Activated CD8-positive, alpha-beta memory T cell treated with anti-CD3 and anti-CD28 coated beads, Interleukin-2, amount 50 U/mL, for 1 hour (primary cell): ENCODE measurements at regions not wholly inside any gene's neighbourhood (a gene's known extent, or its start where the extent isn't known, plus 50 kb on each side); places are given as distances from the start of the nearest gene placed in this dataset.

Source experiments
- DNase-seq: peaks from one replicate; pipeline ENCODE4 v3.0.0-alpha.2; 2020; ENCODE audit errors: extremely low read depth

DNA sequence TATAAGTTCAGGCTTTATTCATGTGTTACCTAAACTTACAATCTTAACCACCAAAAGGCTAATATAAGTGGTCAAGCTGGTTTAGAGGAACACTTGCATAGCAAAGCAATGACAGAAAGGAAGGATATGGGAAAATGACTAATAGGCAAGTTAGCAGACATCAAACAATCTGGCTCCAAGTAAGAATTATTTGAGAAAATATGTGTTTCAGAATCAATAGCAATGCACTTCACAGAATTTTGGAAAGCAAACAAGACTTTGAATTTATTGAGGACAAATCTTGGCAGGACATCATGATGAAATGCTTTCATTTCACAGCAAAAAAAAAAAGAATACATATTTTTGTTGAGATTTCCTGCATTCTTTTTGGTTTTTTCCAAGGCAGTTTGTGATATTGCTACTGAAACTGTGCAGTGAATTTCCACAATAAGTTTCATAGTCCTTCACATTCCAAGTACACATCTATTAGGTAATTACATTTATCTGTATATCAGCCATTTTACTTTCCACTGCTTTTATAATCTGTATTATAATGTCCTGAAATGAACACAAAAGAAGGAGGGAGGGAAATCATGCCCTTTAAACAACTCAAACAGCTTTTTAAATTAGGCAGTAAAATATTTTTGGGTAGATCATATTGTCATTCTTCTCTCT lies 417.9 kb downstream of the NR2F1-AS1 start:
- no peak for DNase-seq

DNA sequence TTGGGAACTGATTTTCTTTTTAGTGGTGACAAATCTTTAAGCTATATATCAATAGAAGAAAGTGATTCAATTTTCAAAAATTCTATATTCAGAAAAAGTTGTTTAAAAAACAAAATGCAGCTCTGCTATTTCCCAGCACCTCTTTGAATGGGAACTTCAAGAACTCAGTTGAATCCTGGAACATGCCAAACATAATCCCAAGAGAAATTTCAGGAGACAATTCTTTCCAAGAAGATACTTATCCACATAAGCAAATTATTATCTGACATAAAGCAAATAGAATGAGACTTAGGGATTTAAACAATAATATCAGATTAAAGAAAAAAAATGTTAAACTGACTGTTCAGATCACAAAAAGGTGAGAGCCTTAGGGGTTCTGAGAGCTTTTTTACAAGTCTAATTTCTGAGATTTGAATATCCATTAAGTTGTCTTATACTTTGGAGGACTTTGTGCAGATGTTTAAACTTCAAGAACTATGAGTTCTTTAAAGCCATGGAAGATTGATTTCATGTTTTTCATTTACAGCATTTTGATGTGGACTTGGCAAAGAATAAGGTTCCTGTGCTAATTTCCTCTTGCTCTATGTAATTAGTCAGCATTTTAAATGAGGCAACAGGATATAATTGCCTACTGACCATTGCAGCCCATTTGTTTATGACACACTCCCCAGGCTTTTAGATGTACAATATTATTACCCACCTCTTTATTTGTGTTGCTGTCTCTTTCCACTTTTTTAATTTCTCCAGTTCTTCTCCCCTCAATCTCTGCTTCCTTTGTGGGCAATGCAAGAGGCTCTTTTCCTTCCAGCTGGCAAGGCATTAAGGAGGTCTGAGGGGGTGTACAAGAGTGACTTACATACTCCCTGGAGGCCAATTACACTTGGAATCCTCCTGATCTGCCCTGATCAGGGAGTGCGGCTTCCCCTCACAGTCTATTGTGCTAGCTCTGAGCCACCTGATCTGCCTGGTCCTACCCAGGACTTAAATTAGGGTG lies 419.1 kb downstream of the NR2F1-AS1 start:
- DNase-seq, result no peak

DNA sequence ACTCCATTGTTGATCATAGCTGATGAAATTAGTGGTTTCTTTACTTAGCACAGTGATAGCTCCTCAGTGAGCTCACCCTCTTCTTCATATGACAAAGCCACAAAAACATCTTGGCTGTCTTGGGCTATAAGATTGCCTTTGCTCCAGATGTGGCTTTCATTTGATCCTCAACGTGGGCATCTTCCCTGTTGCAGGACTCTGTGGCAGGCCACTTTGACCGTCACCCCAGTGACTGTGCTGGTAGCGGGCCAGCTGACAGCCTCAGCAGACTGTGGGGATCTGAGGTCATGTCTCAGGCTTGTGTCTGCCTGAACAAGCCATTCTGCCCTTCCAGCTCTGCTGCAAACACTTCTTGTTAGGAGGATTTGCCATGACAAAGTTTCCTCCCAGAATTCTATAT lies 422.2 kb downstream of the NR2F1-AS1 start:
- no peak for DNase-seq

DNA sequence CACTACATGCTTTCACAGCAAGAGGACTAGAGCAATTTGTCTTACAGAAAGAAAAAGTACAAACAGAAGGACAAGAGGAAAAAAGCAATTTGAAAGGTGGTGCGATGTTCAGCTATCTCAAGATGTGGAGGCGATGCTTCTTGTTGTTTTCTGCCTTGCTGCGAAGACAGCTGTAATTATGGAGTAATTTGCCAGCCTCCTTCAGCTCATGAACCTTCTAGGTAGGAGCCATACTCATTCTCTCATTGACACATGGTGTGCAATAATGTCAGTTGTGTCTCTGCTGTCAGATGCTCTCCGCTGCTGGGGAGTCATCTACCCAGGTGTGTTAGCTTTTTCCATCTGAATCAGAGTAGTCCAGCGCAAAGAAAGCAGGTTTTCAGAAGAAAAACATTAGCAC lies 424.5 kb downstream of the NR2F1-AS1 start:
- DNase-seq, result no peak

DNA sequence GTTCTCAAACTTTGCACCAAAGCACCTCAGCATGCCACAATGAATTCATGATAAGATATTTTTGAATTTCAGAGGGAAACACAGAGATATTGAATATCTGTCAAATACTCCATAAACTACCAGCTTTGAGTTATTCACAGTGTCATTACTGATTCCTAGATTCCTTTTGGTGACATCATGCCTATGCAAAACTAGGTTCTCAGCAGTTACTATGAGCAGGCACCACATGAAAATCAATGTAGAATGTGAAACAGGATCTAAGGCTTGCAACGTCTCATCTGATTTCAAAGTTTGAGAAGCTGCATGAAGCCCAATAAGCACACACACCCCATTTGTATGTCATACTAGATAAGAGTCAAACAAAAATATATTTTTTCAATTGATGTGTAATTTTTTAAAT lies 426.5 kb downstream of the NR2F1-AS1 start:
- DNase-seq, result no peak

DNA sequence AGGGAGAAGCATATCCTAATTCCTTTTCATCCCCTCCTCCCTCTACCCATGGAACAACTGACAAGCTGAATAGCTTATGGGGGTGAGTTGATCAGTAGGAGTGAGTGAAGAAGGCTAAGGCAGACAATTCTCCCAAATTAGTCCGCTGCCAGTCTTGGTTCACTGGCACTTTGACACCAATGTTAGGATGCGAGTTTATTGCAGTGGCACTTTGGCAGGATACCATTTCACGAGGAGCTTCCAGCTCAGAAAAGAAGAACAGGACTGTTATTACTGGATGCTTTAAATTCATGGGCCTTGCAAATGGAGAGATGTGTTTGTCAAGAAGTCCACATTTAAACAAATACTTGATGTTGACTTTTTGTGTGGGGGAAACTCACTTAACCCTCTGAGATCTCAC lies 427.6 kb downstream of the NR2F1-AS1 start:
- no peak for DNase-seq

DNA sequence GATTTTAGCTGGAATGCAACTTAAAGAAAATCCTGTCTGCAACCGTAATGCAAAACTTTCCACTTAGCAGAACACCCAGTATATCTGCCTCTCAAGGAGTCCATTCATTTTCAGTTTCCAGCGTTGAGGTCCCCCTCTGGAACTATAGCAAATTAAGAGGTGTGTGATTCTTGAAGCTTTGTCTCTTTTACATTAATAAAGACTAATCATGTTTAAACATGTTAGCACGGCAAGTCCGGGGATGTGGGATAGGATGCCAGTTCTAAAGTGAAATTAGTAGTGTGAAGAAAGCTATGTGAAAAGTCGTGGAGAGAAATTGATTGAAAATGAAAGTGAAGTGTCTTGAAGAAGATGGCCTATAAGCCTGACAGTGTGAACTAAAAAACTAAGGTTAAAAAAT lies 429.1 kb downstream of the NR2F1-AS1 start:
- DNase-seq, result no peak

DNA sequence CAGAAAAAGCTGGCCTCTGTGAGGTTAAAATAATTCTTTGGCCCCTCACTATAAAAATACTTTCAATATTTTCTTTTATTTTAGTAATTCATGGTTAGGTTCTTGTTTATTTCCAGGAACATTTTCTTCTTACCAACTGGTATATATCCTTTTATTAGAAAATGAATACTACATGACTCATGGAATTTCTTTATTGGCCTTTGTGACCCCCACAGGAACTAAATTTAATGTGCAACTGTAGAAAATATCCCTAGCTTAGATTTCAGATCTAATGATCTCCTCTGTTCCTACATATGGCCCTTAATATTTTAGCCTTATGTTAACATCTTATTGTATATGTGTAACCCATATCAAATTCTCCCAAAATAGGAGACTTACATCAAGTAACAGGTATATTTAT lies 429.9 kb downstream of the NR2F1-AS1 start:
- DNase-seq, result no peak

DNA sequence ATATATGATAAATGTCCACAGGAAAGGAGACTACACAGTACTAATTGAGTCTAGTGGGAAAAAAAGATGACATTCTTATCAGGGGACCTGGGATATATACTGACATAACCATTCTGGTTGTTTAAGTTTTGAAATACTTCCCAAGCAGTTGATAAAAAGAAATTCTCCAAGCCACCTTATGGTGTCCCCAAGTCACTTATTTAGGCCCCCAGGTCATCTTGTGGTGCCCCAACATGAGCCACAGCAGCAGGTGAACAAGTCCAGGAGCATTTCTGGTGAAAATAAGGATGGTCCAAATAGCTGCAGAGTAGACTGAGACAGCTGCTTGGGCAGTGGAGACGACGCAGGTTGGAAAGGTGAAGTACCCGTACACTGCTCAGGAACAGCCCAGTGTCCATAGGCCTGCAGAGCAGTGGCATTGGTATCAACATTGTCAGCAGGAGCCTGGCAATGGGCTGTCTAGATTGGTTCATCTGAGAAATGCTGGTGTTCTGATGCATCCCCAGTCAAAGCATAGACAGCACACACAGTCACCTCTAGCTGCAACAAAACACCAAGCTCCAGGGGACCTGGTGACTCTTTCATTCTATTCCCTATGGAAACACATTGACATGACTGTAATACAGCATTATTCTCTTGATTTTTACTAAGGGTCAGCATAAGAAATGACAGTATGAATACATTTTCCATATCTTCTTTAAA lies 430.6 kb downstream of the NR2F1-AS1 start:
- DNase-seq, result no peak

DNA sequence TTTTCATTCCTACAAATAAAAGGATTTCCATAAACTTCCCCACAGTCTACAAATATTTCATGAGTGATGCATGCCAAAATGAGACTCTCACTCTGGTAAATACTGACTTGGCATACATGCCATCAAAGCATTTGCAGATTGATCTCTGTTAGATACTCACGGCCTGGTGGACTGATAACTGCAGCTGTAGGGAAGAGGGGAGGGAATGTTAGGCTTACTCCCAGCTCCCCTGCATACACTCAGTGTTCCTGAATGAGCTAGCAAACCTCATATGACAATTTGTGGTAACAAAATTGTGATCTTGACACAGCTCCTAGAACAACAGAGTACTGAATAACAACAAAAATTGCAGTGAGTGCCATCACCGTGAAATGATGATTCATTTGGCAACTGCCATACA lies 435.3 kb downstream of the NR2F1-AS1 start:
- DNase-seq, result no peak

DNA sequence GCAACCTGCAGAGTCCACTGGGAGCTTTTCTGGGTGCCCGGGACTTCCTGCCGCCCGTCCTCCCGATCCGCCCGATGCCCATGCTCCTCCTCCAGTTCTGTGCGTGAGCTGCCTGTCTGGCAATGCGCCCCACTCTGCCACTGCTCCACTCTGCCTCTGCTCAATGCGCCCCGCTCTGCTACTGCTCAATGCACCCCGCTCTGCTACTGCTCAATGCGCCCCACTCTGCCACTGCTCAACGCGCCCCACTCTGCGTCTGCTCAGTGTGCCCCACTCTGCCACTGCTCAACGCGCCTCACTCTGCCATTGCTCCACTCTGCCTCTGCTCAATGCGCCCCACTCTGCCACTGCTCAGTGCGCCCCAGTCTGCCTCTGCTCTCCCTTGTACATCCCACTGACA lies 436.0 kb downstream of the NR2F1-AS1 start:
- no peak for DNase-seq

DNA sequence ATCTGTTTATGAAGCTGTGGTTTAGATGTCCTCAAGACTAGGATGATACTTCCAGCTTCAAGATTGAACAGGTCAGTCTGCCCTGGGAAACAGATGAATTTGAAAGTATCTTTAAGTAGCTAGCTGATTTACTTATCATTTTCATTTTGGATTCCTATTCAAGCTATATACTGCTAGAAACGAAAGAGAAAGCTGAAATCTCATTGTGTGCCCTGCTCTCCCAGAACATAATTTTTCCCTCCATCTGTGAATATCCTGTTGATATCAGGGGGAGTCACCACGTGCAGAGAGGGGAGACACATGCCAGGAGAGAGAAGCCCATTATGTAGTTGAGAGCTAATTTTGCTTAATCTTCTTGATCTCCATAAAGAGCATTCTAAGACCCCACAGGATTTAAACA lies 439.1 kb downstream of the NR2F1-AS1 start:
- no peak for DNase-seq

DNA sequence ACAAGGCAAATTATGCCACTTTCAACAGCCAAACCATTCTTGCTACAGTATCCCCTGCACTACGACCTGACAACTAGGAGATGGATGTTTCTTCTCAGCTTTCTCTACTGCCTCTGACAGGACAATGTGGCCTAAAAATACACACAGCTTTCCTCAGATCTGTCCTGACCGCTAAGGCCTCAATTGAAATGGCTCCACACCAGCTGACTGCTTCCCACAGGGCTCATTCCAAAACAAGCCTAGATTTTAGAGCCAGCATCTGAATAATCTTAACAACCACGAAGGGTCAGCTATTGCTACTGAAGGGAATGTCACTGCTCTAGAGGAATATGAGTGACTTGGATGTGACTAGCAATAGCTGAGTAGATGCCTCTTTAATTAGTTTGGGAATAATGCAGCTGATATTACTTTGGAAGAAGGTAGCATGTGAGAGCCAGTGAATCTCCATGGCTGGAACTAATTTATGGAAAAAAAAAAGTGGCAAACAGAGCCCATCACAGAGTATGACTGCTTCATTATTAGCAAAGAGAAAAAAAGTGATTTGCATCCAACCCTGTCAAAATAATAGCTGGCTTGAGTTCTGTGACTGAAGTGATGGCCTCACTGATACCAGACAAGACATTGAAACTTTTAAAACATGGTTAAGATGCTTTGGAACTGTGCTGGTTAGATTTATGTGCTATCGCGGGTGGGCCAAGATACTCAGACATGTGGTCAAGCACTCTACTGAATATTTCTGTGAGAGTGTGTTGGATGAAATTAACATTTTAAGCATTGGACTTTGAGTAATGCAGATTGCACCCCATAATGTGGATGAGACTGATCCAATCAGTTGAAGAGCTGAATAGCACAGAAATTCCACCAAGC lies 450.2 kb downstream of the NR2F1-AS1 start:
- no peak for DNase-seq

DNA sequence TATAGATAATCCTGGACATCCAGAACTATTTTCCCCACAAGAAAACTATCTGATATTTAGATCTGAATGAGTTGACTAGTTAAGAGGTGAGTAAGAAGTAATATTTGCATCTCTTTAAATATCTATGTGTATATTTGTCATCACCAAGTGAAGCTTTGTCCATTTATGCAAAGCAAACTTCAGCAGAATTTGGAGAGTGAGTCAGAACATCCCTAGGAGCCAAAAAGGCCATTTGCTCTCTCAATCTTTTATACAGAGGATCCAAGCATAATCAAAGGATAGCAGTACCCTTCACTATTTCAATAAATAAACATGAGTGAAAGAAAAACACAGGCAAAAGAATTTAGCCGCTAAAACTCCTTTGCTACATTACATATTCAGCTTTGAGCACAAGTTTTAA lies 454.4 kb downstream of the NR2F1-AS1 start:
- no peak for DNase-seq

DNA sequence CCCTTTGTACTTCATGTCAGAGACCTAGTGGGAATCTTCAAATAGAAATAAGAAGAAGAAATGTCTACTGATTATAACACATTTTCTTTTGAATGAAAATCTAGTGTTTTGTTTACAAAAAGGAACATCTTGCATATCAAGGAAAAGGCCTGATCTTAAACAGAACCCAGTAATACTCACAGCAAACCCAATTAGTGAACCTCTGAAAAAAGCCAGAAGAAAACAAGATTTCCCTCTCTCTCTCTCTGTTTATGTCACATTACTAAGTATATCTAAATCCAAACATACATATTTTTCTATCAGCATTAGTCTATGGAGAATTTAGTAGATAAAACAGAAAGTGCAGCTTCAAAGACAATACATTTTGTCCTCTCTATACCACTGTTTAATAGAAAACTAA lies 457.9 kb downstream of the NR2F1-AS1 start:
- DNase-seq, result no peak

DNA sequence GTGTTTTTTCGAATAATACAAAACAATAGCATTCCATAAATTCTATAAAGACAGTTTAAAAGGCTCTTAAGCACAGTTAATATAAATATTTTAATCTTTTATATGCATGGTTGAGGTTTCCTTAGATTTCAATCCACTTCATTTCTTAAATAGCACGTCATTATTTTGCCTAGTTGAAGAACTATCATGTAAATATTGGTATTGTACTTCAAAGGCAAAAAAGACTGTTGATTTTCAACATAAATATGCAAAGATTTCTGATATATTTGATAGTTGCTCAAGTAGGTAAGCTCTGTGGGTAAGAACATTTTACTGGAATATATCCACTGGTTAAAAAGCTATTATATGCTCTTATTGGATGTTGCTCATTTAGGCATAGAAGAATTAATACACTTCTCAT lies 458.6 kb downstream of the NR2F1-AS1 start:
- no peak for DNase-seq

DNA sequence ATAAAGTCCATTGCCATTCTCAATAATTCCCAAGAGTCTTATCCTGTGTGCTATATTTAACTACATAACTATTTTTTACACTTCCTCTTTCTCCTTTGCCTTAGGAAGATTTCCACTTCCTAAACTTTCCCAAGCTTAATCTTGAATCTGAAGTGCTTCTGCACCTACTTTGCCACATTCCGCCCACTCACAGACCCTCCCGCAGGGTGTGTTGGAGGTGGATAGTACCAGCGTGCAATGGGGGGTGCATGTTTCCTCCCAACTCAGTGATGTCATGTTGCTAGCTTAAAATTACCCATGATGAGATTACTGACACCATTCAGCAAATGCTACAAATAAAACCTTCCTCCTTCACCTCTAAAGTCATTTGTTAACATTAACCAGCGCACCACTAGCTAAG lies 460.2 kb downstream of the NR2F1-AS1 start:
- DNase-seq, result no peak

DNA sequence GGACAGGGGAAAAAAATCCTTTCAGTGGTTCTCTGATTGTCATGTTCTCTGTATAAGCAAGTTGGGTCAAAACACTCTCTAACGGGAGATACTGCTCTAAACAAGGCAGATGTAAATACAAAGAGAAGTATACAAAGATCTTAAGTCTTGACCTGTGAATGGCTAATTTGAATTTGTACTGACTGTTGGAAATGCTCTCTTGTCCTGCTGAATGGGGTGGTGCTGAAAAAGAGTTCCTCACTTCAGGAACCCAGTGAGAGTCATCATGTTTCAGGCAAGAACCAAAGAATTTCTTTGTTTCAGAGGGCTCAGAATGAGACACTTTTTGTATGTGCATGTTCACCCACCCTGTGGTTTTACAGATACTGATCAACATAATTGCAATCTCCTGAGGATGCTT lies 461.0 kb downstream of the NR2F1-AS1 start:
- no peak for DNase-seq

DNA sequence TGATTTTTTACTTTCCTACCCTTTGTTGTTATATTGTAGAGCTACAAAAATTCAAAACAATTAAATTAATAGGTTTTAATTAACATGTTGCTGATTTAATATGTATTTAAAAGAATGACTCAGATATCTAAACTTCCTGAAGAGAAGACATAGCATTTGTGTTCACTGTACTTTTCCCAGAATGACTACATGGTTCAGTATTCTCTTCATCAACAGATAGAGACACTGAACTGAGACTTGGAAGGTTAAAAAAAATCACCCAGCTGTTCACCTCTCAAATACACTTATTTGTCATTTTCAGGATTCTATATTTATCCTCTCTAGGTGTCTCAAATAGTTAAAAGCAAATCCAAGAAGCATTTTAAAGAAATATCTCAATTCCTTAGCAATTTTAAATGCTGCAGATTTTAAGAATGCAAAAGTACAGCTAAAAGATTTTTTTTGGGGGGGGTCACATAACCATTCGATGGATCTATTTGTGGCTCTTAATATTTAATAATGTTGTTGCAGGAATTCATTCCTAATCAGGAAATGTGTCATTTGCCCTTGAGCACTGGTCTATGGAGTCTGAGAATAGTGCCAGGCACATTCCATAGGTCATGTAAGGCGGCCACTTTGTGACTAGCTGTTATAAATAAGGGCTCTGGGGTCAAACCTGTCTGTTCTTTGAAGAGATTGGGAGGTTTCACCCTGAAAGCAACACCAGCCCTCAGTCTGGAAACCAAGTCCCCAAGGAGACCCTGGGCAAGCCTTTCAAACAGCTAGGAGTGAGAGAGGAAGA lies 463.1 kb downstream of the NR2F1-AS1 start:
- DNase-seq, result no peak

DNA sequence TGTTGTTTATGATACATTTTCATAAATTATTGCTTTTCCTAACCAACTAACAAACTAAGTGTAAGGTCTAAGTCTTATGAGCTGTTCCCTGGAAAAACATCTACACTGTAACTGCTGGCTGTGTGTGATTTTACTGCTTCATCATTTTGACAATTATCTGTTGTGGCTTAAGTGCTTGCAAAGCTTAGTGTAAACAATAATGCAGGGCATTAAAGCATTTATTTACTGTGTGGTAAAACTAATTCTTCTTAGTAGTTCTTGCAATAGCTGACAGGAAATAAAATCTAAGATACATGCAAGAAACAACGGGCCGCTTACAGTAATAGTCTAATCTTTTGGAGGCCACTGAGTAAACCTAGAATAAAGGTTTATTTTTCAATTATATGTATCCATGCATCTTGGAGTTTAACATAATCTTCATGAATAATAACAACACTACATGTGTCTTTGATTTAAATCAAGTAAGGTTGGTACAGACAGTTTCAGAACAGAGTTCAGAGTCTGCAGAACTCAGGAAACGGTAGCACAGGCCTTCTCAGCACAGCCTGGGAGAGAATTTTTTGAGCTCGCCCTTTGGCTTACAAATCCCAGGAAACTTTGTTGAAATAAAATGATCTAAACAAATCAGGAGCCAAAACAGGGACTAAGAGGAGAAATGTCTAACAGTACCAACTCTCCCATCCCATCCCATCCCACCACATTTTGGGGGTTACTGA lies 473.1 kb downstream of the NR2F1-AS1 start:
- DNase-seq, result no peak
